GM12878 (cell line): ENCODE measurements at regions not wholly inside any gene's neighbourhood (a gene's known extent, or its start where the extent isn't known, plus 50 kb on each side); places are given as distances from the start of the nearest gene placed in this dataset.

Experiments
- ATAC-seq: fragments of 200-7000 bp; cut with Tn5 transposase; 3 replicates; pipeline ENCODE4 v1.9.1; 2020; ENCODE audit warnings: mild to moderate bottlenecking, moderate library complexity
- BruUV-seq: library from RNA; stranded (reverse); fragments of 400-500 nt; replicated peaks from 2 replicates; lab custom pipeline; 2021; lab: Mats Ljungman, UMichigan
- CTCF ChIA-PET: fragments of 300-600 bp; sonication (Branson Sonifier 250); formaldehyde crosslinking; extraction: SDS; loops from one replicate; lab custom pipeline; 2021; ENCODE audit warnings: inconsistent platforms; lab: Yijun Ruan, JAX
- POLR2A ChIA-PET: fragments of 350-600 bp; formaldehyde crosslinking; extraction: SDS; loops from one replicate; lab custom pipeline; 2021; ENCODE audit warnings: inconsistent platforms; lab: Charles Lee
- RAD21 ChIA-PET: fragments of 300-600 bp; sonication (Branson Sonifier 250); formaldehyde crosslinking; loops from one replicate; lab custom pipeline; 2023; ENCODE audit warnings: antibody characterized with exemption; ENCODE audit not compliant: unreplicated experiment; lab: Charles Lee
- SMC1A ChIA-PET: fragments of 300-600 bp; sonication (Branson Sonifier 250); formaldehyde crosslinking; loops from one replicate; lab custom pipeline; 2023; ENCODE audit not compliant: unreplicated experiment, uncharacterized antibody; lab: Charles Lee
- DNase-seq: peaks from one replicate; pipeline ENCODE4 v3.0.0-alpha.2; 2011; ENCODE audit warnings: low read depth, low spot score
- FAIRE-seq: peaks from 3 replicates; lab custom pipeline; 2011; peaks lifted over from hg19 to GRCh38; lab: Jason Lieb, UNC
- H2AFZ ChIP-seq: 2 replicates; pipeline ENCODE4 v1.6.0; 2011; ENCODE audit warnings: low read depth, low read length, control low read depth; ENCODE audit not compliant: control insufficient read depth
- H3K27ac ChIP-seq: 2 replicates; pipeline ENCODE4 v1.5.1; 2011; ENCODE audit warnings: control low read depth; ENCODE audit not compliant: control insufficient read depth, insufficient read depth
- H3K27me3 ChIP-seq, 2 experiments: replicated peaks in 1 of 2; 2 replicates each; pipeline versions ENCODE4 v1.6.0 to v1.6.1; 2011; ENCODE audit warnings: low read length in 1 of 2; ENCODE audit not compliant: control insufficient read depth in 2 of 2, insufficient read depth in 2 of 2
- H3K36me3 ChIP-seq, 2 experiments: 2 replicates each; pipeline ENCODE4 v1.5.1; 2011; ENCODE audit warnings: low read length in 1 of 2; ENCODE audit not compliant: control insufficient read depth in 2 of 2, insufficient read depth in 2 of 2
- H3K4me1 ChIP-seq: 2 replicates; pipeline ENCODE4 v1.6.1; 2011; ENCODE audit warnings: mild to moderate bottlenecking, low read length, moderate library complexity, mixed read lengths; ENCODE audit not compliant: control insufficient read depth, insufficient read depth
- H3K4me2 ChIP-seq: 2 replicates; pipeline ENCODE4 v1.6.0; 2011; ENCODE audit warnings: control low read depth; ENCODE audit not compliant: control insufficient read depth, insufficient read depth
- H3K4me3 ChIP-seq: fragments of 200-600 bp; sonication (generic); 2 replicates; pipeline ENCODE4 v1.5.1; 2016
- H3K79me2 ChIP-seq: 2 replicates; pipeline ENCODE4 v1.6.0; 2011; ENCODE audit warnings: low read length; ENCODE audit not compliant: control insufficient read depth, insufficient read depth
- H3K9ac ChIP-seq: 2 replicates; pipeline ENCODE4 v1.8.0; 2011; ENCODE audit warnings: low read length, control low read depth, mixed read lengths; ENCODE audit not compliant: control insufficient read depth, insufficient read depth
- H3K9me3 ChIP-seq: replicated peaks from 3 replicates; pipeline ENCODE4 v1.5.1; 2011; ENCODE audit warnings: mild to moderate bottlenecking, low read length; ENCODE audit not compliant: control insufficient read depth, insufficient read depth
- H4K20me1 ChIP-seq: 2 replicates; pipeline ENCODE4 v1.6.0; 2011; ENCODE audit not compliant: control insufficient read depth, insufficient read depth
- ASH2L ChIP-seq: fragments of 300-600, 200-600 bp; sonication (generic); IDR thresholded peaks from 2 replicates; pipeline ENCODE4 v1.6.1; 2017; ENCODE audit warnings: low read depth, mild to moderate bottlenecking, borderline replicate concordance
- BACH1 ChIP-seq: fragments of 450-650 bp; IDR thresholded peaks from 2 replicates; pipeline ENCODE4 v1.6.1; 2017; ENCODE audit warnings: mild to moderate bottlenecking, borderline replicate concordance
- CBFB ChIP-seq: IDR thresholded peaks from 2 replicates; pipeline ENCODE4 v1.6.1; 2016; ENCODE audit warnings: antibody characterized with exemption, low read depth
- CBX3 ChIP-seq: fragments of 200-600 bp; sonication (generic); IDR thresholded peaks from 2 replicates; pipeline ENCODE4 v1.6.1; 2016; ENCODE audit warnings: low read depth, borderline replicate concordance
- CEBPB ChIP-seq, 2 experiments: fragments of 150-350 bp in 1 of 2; IDR thresholded peaks; 2 replicates each; pipeline ENCODE4 v1.6.1; 2012 to 2014; ENCODE audit warnings: low read depth in 2 of 2, low read length in 2 of 2, borderline replicate concordance in 1 of 2, inconsistent platforms in 1 of 2
- IKZF1 ChIP-seq: fragments of 450-650 bp; conservative IDR thresholded peaks from 2 replicates; pipeline ENCODE4 v1.6.1; 2017; ENCODE audit warnings: antibody characterized with exemption, mild to moderate bottlenecking
- IRF3 ChIP-seq: fragments of 450-650 bp; IDR thresholded peaks from 2 replicates; pipeline ENCODE4 v1.6.1; 2014; ENCODE audit warnings: mild to moderate bottlenecking
- KLF5 ChIP-seq: fragments of 450-650 bp; IDR thresholded peaks from 2 replicates; pipeline ENCODE4 v1.6.1; 2014; ENCODE audit warnings: mild to moderate bottlenecking; ENCODE audit not compliant: partially characterized antibody
- RB1 ChIP-seq: fragments of 450-650 bp; formaldehyde crosslinking; IDR thresholded peaks from 2 replicates; pipeline ENCODE4 v1.6.1; 2017; ENCODE audit warnings: mild to moderate bottlenecking, borderline replicate concordance
- RBBP5 ChIP-seq: fragments of 200-600 bp; sonication (generic); conservative IDR thresholded peaks from 2 replicates; pipeline ENCODE4 v1.6.1; 2016
- YBX1 ChIP-seq: fragments of 450-650 bp; IDR thresholded peaks from 2 replicates; pipeline ENCODE4 v1.6.1; 2016; ENCODE audit warnings: antibody characterized with exemption
- ZNF207 ChIP-seq: fragments of 450-650 bp; IDR thresholded peaks from 2 replicates; pipeline ENCODE4 v1.6.1; 2014; ENCODE audit warnings: antibody characterized with exemption, mild to moderate bottlenecking, borderline replicate concordance
- ZNF24 ChIP-seq: fragments of 450-650 bp; IDR thresholded peaks from 2 replicates; pipeline ENCODE4 v1.6.1; 2017; ENCODE audit warnings: antibody characterized with exemption, mild to moderate bottlenecking
- ZZZ3 ChIP-seq: IDR thresholded peaks from 2 replicates; pipeline ENCODE4 v1.6.1; 2011; ENCODE audit warnings: low read depth; ENCODE audit not compliant: control insufficient read depth, insufficient read length
- WGBS: methylation state at CpG from one replicate; pipeline ENCODE4 v1.1.6; 2016; ENCODE audit warnings: low lambda C conversion rate; ENCODE audit not compliant: insufficient replicate concordance, insufficient coverage; ENCODE audit errors: missing lambda C conversion rate; 5-methylcytosine and 5-hydroxymethylcytosine counted together
- in situ Hi-C: fragments of 300-500 bp; cut with MboI; formaldehyde crosslinking; loops from 9 replicates; pipeline ENCODE4 v1.14.3; 2018; ENCODE audit warnings: mixed read lengths
- intact Hi-C: fragments of 100-400 bp; cut with micrococcal nuclease; formaldehyde crosslinking; loops from one replicate; pipeline ENCODE4 v1.14.2; 2022; ENCODE audit not compliant: unreplicated experiment
- TF ChIP-seq, protein P1 (sequence below): IDR thresholded peaks from 2 replicates; pipeline ENCODE4 v1.6.1; 2011; ENCODE audit warnings: low read depth, low read length, improper control_type of control experiment, borderline replicate concordance
- TF ChIP-seq, protein P2 (sequence below): fragments of 450-650 bp; IDR thresholded peaks from 2 replicates; pipeline ENCODE4 v1.6.1; 2017; ENCODE audit warnings: low read depth, mild to moderate bottlenecking, moderate library complexity
- TF ChIP-seq, protein P3 (sequence below): IDR thresholded peaks from 2 replicates; pipeline ENCODE4 v1.6.1; 2011; ENCODE audit warnings: low read depth, mild to moderate bottlenecking, low read length, moderate library complexity, borderline replicate concordance; ENCODE audit errors: extremely low read depth

GRCh38 chr14:104291123-104292000 is 153.0 kb downstream of the KIF26A start:
- ChIA-PET POLR2A (no interaction called here), RAD21 (no interaction called here), CTCF (no interaction called here), SMC1A (interaction anchor here (0.6 kb wide), 1 partner anchor 515 kb away, joined by 3 read pairs; no protein-coding TSS in a partner anchor)
- no peaks in the 10 kb centered on the region for H4K20me1 ChIP-seq
- ATAC-seq, result no peak
- intact Hi-C loops (no loop called here), in situ Hi-C loops (no loop called here)
- H3K79me2 ChIP-seq, result no peaks in the 10 kb centered on the region
- no peaks in the 10 kb centered on the region for H3K27me3 ChIP-seq
- DNase-seq, result no peak
- H3K4me1 ChIP-seq, result no peaks in the 10 kb centered on the region
- no peak overlapping the region for H2AFZ ChIP-seq
- H3K9ac ChIP-seq, result no peak overlapping the region
- H3K4me2 ChIP-seq, result no peak overlapping the region
- H3K4me3 ChIP-seq, result no peak overlapping the region
- no peak overlapping the region for H3K27ac ChIP-seq
- TF ChIP-seq IRF3 (no peak), ZNF24 (no peak), ZZZ3 (no peak), KLF5 (no peak), CBX3 (no peak), YBX1 (no peak), RBBP5 (no peak), CEBPB (IDR thresholded peaks at IDR 0.05; ENCODE audit: borderline replicate concordance in 1 of 2, low read depth in 2 of 2, low read length in 2 of 2) (no peak), IKZF1 (no peak), RB1 (no peak), BACH1 (no peak), ASH2L (no peak), ZNF207 (no peak), CBFB (no peak)
- TF ChIP-seq, protein P1, sequence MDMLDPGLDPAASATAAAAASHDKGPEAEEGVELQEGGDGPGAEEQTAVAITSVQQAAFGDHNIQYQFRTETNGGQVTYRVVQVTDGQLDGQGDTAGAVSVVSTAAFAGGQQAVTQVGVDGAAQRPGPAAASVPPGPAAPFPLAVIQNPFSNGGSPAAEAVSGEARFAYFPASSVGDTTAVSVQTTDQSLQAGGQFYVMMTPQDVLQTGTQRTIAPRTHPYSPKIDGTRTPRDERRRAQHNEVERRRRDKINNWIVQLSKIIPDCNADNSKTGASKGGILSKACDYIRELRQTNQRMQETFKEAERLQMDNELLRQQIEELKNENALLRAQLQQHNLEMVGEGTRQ, result no peak
- TF ChIP-seq, protein P2, sequence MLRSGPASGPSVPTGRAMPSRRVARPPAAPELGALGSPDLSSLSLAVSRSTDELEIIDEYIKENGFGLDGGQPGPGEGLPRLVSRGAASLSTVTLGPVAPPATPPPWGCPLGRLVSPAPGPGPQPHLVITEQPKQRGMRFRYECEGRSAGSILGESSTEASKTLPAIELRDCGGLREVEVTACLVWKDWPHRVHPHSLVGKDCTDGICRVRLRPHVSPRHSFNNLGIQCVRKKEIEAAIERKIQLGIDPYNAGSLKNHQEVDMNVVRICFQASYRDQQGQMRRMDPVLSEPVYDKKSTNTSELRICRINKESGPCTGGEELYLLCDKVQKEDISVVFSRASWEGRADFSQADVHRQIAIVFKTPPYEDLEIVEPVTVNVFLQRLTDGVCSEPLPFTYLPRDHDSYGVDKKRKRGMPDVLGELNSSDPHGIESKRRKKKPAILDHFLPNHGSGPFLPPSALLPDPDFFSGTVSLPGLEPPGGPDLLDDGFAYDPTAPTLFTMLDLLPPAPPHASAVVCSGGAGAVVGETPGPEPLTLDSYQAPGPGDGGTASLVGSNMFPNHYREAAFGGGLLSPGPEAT, result no peak
- TF ChIP-seq, protein P3, sequence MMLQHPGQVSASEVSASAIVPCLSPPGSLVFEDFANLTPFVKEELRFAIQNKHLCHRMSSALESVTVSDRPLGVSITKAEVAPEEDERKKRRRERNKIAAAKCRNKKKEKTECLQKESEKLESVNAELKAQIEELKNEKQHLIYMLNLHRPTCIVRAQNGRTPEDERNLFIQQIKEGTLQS, result no peak
- no peak for FAIRE-seq
- BruUV-seq, result no TSS peak
- H3K36me3 ChIP-seq, result no peaks in the 10 kb centered on the region
- H3K9me3 ChIP-seq, result no peaks in the 10 kb centered on the region
- WGBS, result 36% methylated on average over 25 of the region's 25 CpGs
